Spleen (tissue), 11 donors: ENCODE measurements at regions not wholly inside any gene's neighbourhood (a gene's known extent, or its start where the extent isn't known, plus 50 kb on each side); places are given as distances from the start of the nearest gene placed in this dataset.

Experiments
- DNase-seq: peaks from one replicate; pipeline ENCODE4 v3.0.0-alpha.2; 2020
- H3K27ac ChIP-seq, 8 donors: fragments of 200-600 bp; sonication (generic) in 7 of 8; 1 replicate in 4 of 8; 2 replicates in 4 of 8; pipeline versions ENCODE4 v1.5.0 to v1.8.0; 2016 to 2021; ENCODE audit warnings: inconsistent platforms in 4 of 8, mild to moderate bottlenecking in 4 of 8, moderate library complexity in 1 of 8
- H3K27me3 ChIP-seq, 7 donors: fragments of 200-600 bp; sonication (generic) in 6 of 7; replicated peaks in 1 of 7; 1 replicate in 4 of 7; 2 replicates in 3 of 7; pipeline versions ENCODE4 v1.5.0 to v1.8.0; 2016 to 2021; ENCODE audit warnings: inconsistent platforms in 3 of 7, mild to moderate bottlenecking in 1 of 7
- H3K36me3 ChIP-seq, 6 donors: fragments of 200-600 bp; sonication (generic) in 5 of 6; 1 replicate in 4 of 6; 2 replicates in 2 of 6; pipeline versions ENCODE4 v1.5.0 to v1.8.0; 2016 to 2021; ENCODE audit warnings: inconsistent platforms in 2 of 6
- H3K4me1 ChIP-seq, 6 donors: fragments of 200-600 bp; sonication (generic) in 5 of 6; 1 replicate in 3 of 6; 2 replicates in 3 of 6; pipeline versions ENCODE4 v1.5.0 to v1.8.0; 2016 to 2021; ENCODE audit warnings: inconsistent platforms in 3 of 6
- H3K4me3 ChIP-seq, 8 donors: fragments of 200-600 bp; sonication (generic) in 7 of 8; 1 replicate in 4 of 8; 2 replicates in 4 of 8; pipeline versions ENCODE4 v1.5.0 to v1.8.0; 2016 to 2021; ENCODE audit warnings: inconsistent platforms in 4 of 8, mild to moderate bottlenecking in 4 of 8, moderate library complexity in 2 of 8
- H3K9me3 ChIP-seq, 8 donors: fragments of 200-600 bp; sonication (generic) in 7 of 8; 1 replicate in 4 of 8; 2 replicates in 4 of 8; pipeline versions ENCODE4 v1.5.0 to v1.8.0; 2016 to 2021; ENCODE audit warnings: inconsistent platforms in 4 of 8
- POLR2A ChIP-seq, 3 donors: fragments of 450-650 bp; IDR thresholded peaks; one replicate each; pipeline ENCODE4 v1.5.1; 2017; ENCODE audit warnings: antibody characterized with exemption in 3 of 3, mild to moderate bottlenecking in 1 of 3
- WGBS, 5 donors: extraction: QIAGEN DNeasy Blood & Tissue Kit in 3 of 5; methylation state at CpG; one replicate each; pipeline versions ENCODE4 v1.1.5 to v1.1.7; 2013 to 2018; 5-methylcytosine and 5-hydroxymethylcytosine counted together
- intact Hi-C: fragments of 100-400 bp; cut with DNase I; formaldehyde crosslinking; loops from one replicate; pipeline ENCODE4 v1.15.0; 2023; ENCODE audit warnings: low total_unique reads
- donor health status: healthy with polysubstance abuse.
- donor health status: DM: no; HTN: no; CAD: no; lungs with moderate emphysema.
- donor health status: DM: no; HTN: no; CAD: no.
- donor health status: Bipolar disorder and iron deficiency.
- donor health status: healthy.
- donor health status: DM: no; HTN: no; CAD: no.
- donor health status: DM: yes; HTN: yes; CAD: no.

DNA sequence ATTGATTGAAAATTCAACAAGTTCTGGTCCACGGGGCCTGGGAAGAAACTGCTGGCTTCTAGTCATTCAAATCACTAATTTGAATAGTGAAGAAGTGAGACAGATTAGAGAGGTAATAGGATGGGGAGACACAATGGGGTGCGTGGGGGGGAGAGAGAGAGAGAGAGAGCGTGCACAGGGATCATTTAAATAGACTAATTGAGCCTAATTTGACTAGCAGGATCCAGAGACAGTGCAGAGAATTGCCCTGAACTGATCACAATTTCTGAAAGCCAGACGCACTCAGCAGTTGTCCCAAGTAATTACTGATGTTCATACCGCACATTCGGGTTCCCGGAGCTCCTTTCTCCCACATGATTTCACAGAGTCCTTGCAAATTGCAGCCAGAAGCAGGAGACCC, 50.3 kb upstream of the C5orf58 start:
- no peak for TF ChIP-seq POLR2A (IDR thresholded peaks at IDR 0.05)
- H3K27me3 ChIP-seq: peaks cover 0 to 11% (median 0%) of the 10 kb centered on the region in 7 donors
- H3K4me1 ChIP-seq: peaks cover 0 to 3% (median 0%) of the 10 kb centered on the region in 6 donors
- H3K9me3 ChIP-seq: no peaks in the 10 kb centered on the region
- intact Hi-C loops: loop anchor here (2.0 kb wide), 1 partner anchor 82 kb away; no protein-coding TSS in a partner anchor
- no peak for DNase-seq
- no peak overlapping the region for H3K27ac ChIP-seq
- H3K36me3 ChIP-seq: no peaks in the 10 kb centered on the region
- 78 to 90% (median 87%) methylated on average over 7 of the region's 7 CpGs for WGBS, 5 donors
- H3K4me3 ChIP-seq: no peak overlapping the region
